ENCODE measurements at regions not wholly inside any gene's neighbourhood (a gene's known extent, or its start where the extent isn't known, plus 50 kb on each side); places are given as distances from the start of the nearest gene placed in this dataset.

GRCh38 chr22:34609646-34610045, 456.3 kb upstream of the ISX start:
- Histone ChIP-seq H3K27me3 (ENCODE audit: control insufficient read depth in 2 of 2, insufficient read depth in 2 of 2, low read length in 2 of 2) (no peaks in the 10 kb centered on the region), H3K9ac (replicated peaks; ENCODE audit: extremely low read depth, insufficient read depth, low read length) (no peak overlapping the region), H3K4me3 (replicated peaks in 1 of 3; ENCODE audit: insufficient read depth in 1 of 3, low read depth in 1 of 3, low read length in 3 of 3) (no peak overlapping the region), H3K9me3 (replicated peaks; ENCODE audit: control insufficient read depth, insufficient read depth, low read length) (peaks cover 4% of the 10 kb centered on the region), H3K36me3 (ENCODE audit: control insufficient read depth in 2 of 2, extremely low read depth in 1 of 2, insufficient read depth in 2 of 2, low read length in 2 of 2) (no peaks in the 10 kb centered on the region), H3K27ac (ENCODE audit: insufficient read depth, low read depth, low read length) (no peak overlapping the region), H3K4me2 (ENCODE audit: insufficient read depth, low read length) (no peak overlapping the region), H4K20me1 (replicated peaks; ENCODE audit: control insufficient read depth, extremely low read depth, insufficient read depth, low read length) (no peaks in the 10 kb centered on the region), H3K9me1 (replicated peaks; ENCODE audit: control insufficient read depth, extremely low read depth, insufficient read depth, low read length) (no peaks in the 10 kb centered on the region), H2AFZ (ENCODE audit: low read depth, low read length) (no peak overlapping the region), H3K79me2 (ENCODE audit: control insufficient read depth, insufficient read depth, low read length) (no peaks in the 10 kb centered on the region), H3K4me1 (ENCODE audit: control insufficient read depth, extremely low read depth, insufficient read depth, low read length) (no peaks in the 10 kb centered on the region)
- DNase-seq (ENCODE audit: low read depth, low spot score) (no peak), FAIRE-seq (no peak)
- intact Hi-C loops (cut with micrococcal nuclease) (no loop called here), dilution Hi-C loops (cut with MboI; ENCODE audit: extremely low pct_ligation_motif_present, low sequenced_read_pairs) (no loop called here)
- no TSS peak for BruUV-seq (replicated peaks)
- TF ChIP-seq GATA2 (IDR thresholded peaks at IDR 0.05; ENCODE audit: insufficient read depth, insufficient read length, low read depth, low read length) (no peak), MAX (IDR thresholded peaks at IDR 0.05; ENCODE audit: insufficient read depth, insufficient read length) (no peak), EZH2 (IDR thresholded peaks at IDR 0.05; ENCODE audit: borderline replicate concordance, low read depth, low read length, severe bottlenecking) (no peak), JUN (IDR thresholded peaks at IDR 0.05; ENCODE audit: borderline replicate concordance, insufficient read depth, insufficient read length, low read depth) (no peak)
- ChIA-PET POLR2A (no interaction called here), CTCF (no interaction called here)

DNA sequence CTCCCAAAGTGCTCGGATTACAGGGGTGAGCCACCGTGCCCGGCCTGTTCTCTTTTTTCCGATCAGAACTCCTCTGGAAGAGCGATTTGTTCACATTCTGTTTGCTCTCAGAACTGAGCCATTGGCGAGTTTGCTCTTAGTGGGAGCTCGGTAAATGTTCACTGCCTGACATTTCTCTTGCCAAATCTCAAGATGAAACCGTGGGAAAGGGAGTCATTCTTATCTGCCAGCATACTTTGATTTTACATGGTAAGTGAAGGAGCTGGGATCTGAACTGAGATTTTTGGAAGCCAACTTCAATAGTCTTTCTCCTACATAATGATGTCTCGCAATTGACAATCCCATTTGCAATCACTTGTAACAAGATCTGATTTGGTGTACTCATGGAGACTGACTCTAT, 445.8 kb upstream of the ISX start:
- intact Hi-C loops (cut with micrococcal nuclease) (no loop called here), dilution Hi-C loops (cut with MboI; ENCODE audit: extremely low pct_ligation_motif_present, low sequenced_read_pairs) (no loop called here)
- TF ChIP-seq POLR2A (IDR thresholded peaks at IDR 0.05; ENCODE audit: low read depth, low read length), result no peak
- no peak for TF ChIP-seq POLR2AphosphoS5 (IDR thresholded peaks at IDR 0.05; ENCODE audit: insufficient read depth, low read depth, low read length)
- no peak for TF ChIP-seq JUN (IDR thresholded peaks at IDR 0.05; ENCODE audit: borderline replicate concordance, insufficient read depth, insufficient read length, low read depth)
- TF ChIP-seq, protein P1, sequence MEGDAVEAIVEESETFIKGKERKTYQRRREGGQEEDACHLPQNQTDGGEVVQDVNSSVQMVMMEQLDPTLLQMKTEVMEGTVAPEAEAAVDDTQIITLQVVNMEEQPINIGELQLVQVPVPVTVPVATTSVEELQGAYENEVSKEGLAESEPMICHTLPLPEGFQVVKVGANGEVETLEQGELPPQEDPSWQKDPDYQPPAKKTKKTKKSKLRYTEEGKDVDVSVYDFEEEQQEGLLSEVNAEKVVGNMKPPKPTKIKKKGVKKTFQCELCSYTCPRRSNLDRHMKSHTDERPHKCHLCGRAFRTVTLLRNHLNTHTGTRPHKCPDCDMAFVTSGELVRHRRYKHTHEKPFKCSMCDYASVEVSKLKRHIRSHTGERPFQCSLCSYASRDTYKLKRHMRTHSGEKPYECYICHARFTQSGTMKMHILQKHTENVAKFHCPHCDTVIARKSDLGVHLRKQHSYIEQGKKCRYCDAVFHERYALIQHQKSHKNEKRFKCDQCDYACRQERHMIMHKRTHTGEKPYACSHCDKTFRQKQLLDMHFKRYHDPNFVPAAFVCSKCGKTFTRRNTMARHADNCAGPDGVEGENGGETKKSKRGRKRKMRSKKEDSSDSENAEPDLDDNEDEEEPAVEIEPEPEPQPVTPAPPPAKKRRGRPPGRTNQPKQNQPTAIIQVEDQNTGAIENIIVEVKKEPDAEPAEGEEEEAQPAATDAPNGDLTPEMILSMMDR (IDR thresholded peaks at IDR 0.05; ENCODE audit: extremely low read depth in 1 of 2, insufficient read depth in 1 of 2, low read depth in 1 of 2, low read length in 2 of 2), result no peak
- TF ChIP-seq MYC (IDR thresholded peaks at IDR 0.05; ENCODE audit: low read depth, low read length), result no peak
- TF ChIP-seq MAX (IDR thresholded peaks at IDR 0.05; ENCODE audit: insufficient read depth, insufficient read length), result no peak
- no peak for TF ChIP-seq FOS (IDR thresholded peaks at IDR 0.05; ENCODE audit: borderline replicate concordance, insufficient read depth, low read length)
- TF ChIP-seq GATA2 (IDR thresholded peaks at IDR 0.05; ENCODE audit: insufficient read depth, insufficient read length, low read depth, low read length), result no peak
- TF ChIP-seq EZH2 (IDR thresholded peaks at IDR 0.05; ENCODE audit: borderline replicate concordance, low read depth, low read length, severe bottlenecking), result no peak
- Histone ChIP-seq H3K27ac (ENCODE audit: insufficient read depth, low read depth, low read length) (no peak overlapping the region), H3K9me3 (replicated peaks; ENCODE audit: control insufficient read depth, insufficient read depth, low read length) (peaks cover 8% of the 10 kb centered on the region), H3K4me1 (ENCODE audit: control insufficient read depth, extremely low read depth, insufficient read depth, low read length) (no peaks in the 10 kb centered on the region), H3K27me3 (ENCODE audit: control insufficient read depth in 2 of 2, insufficient read depth in 2 of 2, low read length in 2 of 2) (no peaks in the 10 kb centered on the region), H2AFZ (ENCODE audit: low read depth, low read length) (no peak overlapping the region), H3K4me3 (replicated peaks in 1 of 3; ENCODE audit: insufficient read depth in 1 of 3, low read depth in 1 of 3, low read length in 3 of 3) (no peak overlapping the region), H3K36me3 (ENCODE audit: control insufficient read depth in 2 of 2, extremely low read depth in 1 of 2, insufficient read depth in 2 of 2, low read length in 2 of 2) (no peaks in the 10 kb centered on the region), H3K9ac (replicated peaks; ENCODE audit: extremely low read depth, insufficient read depth, low read length) (no peak overlapping the region), H3K9me1 (replicated peaks; ENCODE audit: control insufficient read depth, extremely low read depth, insufficient read depth, low read length) (no peaks in the 10 kb centered on the region), H3K79me2 (ENCODE audit: control insufficient read depth, insufficient read depth, low read length) (no peaks in the 10 kb centered on the region), H4K20me1 (replicated peaks; ENCODE audit: control insufficient read depth, extremely low read depth, insufficient read depth, low read length) (no peaks in the 10 kb centered on the region), H3K4me2 (ENCODE audit: insufficient read depth, low read length) (no peak overlapping the region)
- CTCF ChIA-PET, result no interaction called here
- DNase-seq (ENCODE audit: low read depth, low spot score) (no peak), FAIRE-seq (no peak)
- BruUV-seq (replicated peaks), result no TSS peak
- POLR2A ChIA-PET, result no interaction called here

All from endothelial cell of umbilical vein (primary cell).